Large intestine (tissue), 3 donors: ENCODE measurements at regions not wholly inside any gene's neighbourhood (a gene's known extent, or its start where the extent isn't known, plus 50 kb on each side); places are given as distances from the start of the nearest gene placed in this dataset.
A peak's percentile ranks its signal among the peaks of the same experiment; 100 is the strongest.

Experiments used
- DNase-seq, 2 donors: peaks; one replicate each; pipeline versions ENCODE4 v3.0.0 to v3.0.0-alpha.2; 2013
- H3K27ac ChIP-seq: one replicate; pipeline ENCODE4 v1.5.1; 2013; ENCODE audit warnings: low read length
- H3K27me3 ChIP-seq: 2 replicates; pipeline ENCODE4 v1.6.1; 2013; ENCODE audit warnings: low read length; ENCODE audit not compliant: control insufficient read depth, insufficient read depth
- H3K36me3 ChIP-seq: 2 replicates; pipeline ENCODE4 v1.6.1; 2013; ENCODE audit warnings: low read length; ENCODE audit not compliant: control insufficient read depth, insufficient read depth
- H3K4me1 ChIP-seq: one replicate; pipeline ENCODE4 v1.6.1; 2013; ENCODE audit warnings: low read length; ENCODE audit not compliant: control insufficient read depth, insufficient read depth
- H3K4me3 ChIP-seq: one replicate; pipeline ENCODE4 v1.5.1; 2013; ENCODE audit warnings: low read length
- H3K9me3 ChIP-seq: one replicate; pipeline ENCODE4 v1.6.1; 2013; ENCODE audit warnings: mild to moderate bottlenecking, low read depth, low read length, moderate library complexity; ENCODE audit not compliant: control insufficient read depth
- WGBS: methylation state at CpG from one replicate; pipeline ENCODE4 v1.1.5; 2013; ENCODE audit warnings: low lambda C conversion rate; ENCODE audit not compliant: insufficient coverage; 5-methylcytosine and 5-hydroxymethylcytosine counted together

DNA sequence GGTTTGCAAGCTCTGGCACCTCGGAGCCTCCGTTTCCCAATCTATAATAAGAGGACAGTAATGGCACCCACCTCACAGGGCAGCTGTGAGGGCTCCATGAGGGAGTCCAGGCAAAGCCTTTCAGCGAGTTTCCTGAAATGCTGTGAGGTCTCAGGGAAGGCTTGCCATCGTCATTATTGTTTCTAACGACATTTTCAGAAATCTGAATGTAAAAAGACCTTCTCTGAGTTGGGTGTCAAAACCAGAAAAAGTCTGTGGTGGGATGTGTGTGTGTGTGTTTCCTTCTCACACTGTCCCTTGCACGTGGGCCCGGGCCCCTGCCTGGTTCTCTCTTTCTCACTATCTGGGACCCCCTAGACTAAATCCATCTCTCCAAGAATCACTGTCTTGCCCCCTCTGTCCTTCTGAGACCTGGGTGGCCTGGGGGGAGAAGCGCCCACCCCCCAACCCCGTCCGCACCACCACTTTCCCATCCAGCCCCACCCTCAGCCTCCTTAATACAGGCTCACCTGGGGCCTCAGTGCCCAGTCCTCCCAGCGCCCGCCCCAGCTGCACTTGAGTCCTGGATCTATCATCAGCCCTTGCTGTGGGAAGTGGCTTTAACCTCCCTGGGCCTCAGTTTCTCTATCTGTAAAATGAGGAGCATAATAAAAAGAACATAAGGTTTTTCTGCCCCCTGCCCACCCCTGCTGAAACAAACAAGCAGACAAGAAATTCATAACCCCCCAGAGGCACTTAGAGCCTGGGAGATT lies 180.3 kb downstream of the C9orf50 start:
- H3K9me3 ChIP-seq, result peaks cover 4% of the 10 kb centered on the region
- H3K4me3 ChIP-seq, result no peak overlapping the region
- H3K27me3 ChIP-seq, result peaks cover 24% of the 10 kb centered on the region
- no CpG with 5 or more reads among the region's 12 CpGs for WGBS
- no peak for DNase-seq
- no peaks in the 10 kb centered on the region for H3K36me3 ChIP-seq
- H3K27ac ChIP-seq, result no peak overlapping the region
- H3K4me1 ChIP-seq, result peaks cover 38% of the 10 kb centered on the region

DNA sequence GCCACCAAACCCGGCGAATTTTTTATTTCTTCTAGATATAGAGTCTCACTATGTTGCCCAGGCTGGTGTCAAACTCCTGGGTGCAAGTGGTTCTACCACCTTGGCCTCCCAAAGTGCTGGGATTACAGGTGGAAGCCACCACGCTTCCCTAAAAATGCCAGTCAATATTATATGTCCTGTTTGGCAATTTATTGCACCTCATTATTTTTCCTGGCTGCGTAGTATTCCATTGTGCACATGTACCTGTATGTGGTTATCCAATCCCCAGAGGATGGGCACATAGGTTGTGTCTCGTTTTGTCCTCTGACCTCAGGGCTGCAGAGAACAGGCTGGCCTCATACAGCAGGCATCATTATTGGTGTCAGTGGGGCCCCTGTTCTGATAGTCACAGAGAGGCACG lies 181.7 kb downstream of the C9orf50 start:
- DNase-seq, result no peak

DNA sequence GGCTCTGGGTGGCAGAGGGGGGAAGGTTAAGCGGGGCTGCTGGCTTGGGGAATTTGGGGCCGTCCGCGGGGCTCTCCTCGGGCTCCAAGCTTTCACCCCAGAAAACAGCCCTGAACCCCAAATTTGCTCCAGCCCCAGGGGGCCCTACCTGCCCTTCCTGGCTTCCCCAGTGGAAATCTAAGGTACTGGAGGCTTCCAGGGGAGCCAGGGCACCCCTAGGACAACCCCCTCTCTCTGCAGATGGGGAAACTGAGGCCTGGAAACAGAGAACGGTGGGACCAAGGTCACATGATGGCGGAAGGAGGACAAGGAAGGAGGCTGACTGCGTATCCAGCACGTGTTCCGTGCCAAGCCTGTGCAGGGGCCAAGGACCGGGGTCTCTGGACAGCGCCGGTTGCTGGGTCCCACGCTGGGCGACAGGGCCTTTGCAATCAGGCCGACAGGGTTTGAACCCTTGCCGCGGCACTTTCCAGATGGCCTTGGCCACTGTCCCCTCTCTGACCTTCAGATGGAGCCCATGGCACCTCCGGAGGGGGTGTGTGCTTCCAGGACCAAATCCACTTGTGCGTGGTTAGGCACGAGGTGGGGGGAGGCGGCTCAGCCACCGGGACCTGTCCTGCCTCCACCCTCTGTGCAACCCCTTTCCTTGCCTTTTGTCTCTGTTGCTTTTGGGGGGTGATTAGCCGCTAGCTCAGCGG lies 183.1 kb downstream of the C9orf50 start:
- peak in 1 of 2 donors; percentile 59 for DNase-seq
- Histone ChIP-seq H3K27me3 (peaks cover 24% of the 10 kb centered on the region), H3K27ac (peak overlapping the region; percentile 40), H3K4me3 (peak overlapping the region; percentile 60), H3K36me3 (no peaks in the 10 kb centered on the region), H3K9me3 (peaks cover 4% of the 10 kb centered on the region), H3K4me1 (peaks cover 26% of the 10 kb centered on the region)
- WGBS, result no CpG with 5 or more reads among the region's 25 CpGs

More for the DNA sequence above, 181.7 kb downstream of the C9orf50 start:
- Histone ChIP-seq H3K4me1 (peaks cover 35% of the 10 kb centered on the region), H3K4me3 (no peak overlapping the region), H3K9me3 (peaks cover 4% of the 10 kb centered on the region), H3K27me3 (peaks cover 24% of the 10 kb centered on the region), H3K36me3 (no peaks in the 10 kb centered on the region), H3K27ac (no peak overlapping the region)
- no CpG with 5 or more reads among the region's 6 CpGs for WGBS

DNA sequence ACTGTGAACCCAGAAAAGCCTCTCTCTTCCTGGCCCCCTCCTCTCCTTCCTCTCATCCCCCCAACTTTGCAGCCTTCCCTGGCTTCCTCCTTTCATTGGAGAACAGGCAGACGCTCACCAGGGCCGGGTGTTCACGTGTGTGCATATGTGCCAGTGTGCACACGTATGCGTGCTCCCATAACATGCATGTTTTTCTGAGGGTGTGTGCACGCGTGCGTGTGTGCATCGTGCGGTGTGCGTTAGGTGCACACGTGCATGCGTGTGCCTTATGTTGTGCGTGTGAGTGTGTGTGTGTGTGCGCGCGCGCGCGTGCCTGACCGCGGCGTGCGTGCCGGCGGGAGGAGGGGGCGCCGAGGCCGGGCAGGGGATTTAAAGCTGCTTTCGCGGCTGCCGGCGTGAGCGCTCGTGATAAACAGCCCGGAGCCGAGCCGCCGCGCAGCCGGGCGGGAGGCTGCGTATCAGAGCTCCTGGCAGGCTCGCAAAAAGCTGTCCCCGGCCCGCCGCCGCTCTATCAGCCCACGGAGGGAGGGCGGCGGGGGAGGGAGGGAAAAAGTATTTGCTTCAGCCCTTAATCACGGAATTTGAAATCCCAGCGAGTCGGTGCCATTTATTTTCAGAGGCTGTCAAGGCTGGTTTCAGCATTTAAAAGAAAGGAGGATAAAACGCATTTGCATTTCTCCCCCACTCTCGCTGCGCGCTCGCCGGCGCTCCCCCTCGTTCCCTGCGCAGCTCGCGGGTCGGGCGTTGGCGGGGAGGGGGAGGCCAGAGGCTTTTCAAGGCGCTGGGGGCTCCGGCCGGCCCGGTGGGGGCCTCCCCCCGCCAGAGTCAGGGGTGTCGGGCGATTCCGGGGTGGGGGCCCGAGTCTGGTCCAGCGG lies 183.9 kb downstream of the C9orf50 start:
- H3K4me3 ChIP-seq, result peak overlapping the region; percentile 60
- peaks cover 24% of the 10 kb centered on the region for H3K27me3 ChIP-seq
- peak overlapping the region; percentile 40 for H3K27ac ChIP-seq
- DNase-seq, result peak in 1 of 2 donors; percentile 81
- H3K36me3 ChIP-seq, result no peaks in the 10 kb centered on the region
- WGBS, result 40% methylated on average over 2 of the region's 78 CpGs
- H3K4me1 ChIP-seq, result peaks cover 22% of the 10 kb centered on the region
- H3K9me3 ChIP-seq, result peaks cover 4% of the 10 kb centered on the region

DNA sequence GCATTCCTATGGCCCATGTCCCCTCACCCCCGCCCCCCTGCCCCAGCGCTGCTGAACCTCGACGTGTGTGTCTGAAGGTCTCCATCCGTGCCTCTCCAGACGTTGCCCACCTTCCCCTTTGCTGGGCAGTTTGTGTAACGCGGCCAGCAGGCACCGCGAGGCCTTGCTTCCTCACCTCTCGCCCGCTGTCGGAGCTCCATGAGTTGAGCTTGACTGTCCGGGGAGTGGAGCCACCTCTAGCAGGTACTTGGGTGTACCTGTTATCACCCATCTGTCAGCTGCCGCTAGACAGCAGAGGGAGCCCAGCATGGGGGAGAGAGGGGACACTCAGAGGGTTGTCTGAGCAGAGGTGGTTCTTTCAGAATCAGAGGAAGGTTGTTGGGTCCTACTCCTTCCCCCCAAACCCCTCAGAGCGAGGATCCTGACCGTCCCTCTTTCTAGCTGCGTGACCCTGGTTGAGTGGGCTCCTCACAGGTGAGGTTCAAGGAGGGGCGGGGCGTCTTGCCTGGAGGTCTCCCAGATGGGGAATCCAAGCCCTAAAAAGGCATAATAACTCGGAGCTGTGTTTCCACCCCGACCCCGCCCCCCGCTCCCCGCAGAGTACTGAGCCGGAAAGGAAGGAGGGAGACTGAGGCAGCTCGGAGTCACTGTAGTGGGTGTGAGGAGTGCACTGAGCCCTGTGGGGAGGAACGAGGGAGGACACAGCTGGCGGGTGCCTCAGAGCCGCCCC lies 184.7 kb downstream of the C9orf50 start:
- no peak for DNase-seq
- no peak overlapping the region for H3K27ac ChIP-seq
- no peak overlapping the region for H3K4me3 ChIP-seq
- H3K9me3 ChIP-seq, result peaks cover 4% of the 10 kb centered on the region
- H3K27me3 ChIP-seq, result peaks cover 24% of the 10 kb centered on the region
- H3K36me3 ChIP-seq, result no peaks in the 10 kb centered on the region
- H3K4me1 ChIP-seq, result peaks cover 20% of the 10 kb centered on the region
- WGBS, result no CpG with 5 or more reads among the region's 30 CpGs

DNA sequence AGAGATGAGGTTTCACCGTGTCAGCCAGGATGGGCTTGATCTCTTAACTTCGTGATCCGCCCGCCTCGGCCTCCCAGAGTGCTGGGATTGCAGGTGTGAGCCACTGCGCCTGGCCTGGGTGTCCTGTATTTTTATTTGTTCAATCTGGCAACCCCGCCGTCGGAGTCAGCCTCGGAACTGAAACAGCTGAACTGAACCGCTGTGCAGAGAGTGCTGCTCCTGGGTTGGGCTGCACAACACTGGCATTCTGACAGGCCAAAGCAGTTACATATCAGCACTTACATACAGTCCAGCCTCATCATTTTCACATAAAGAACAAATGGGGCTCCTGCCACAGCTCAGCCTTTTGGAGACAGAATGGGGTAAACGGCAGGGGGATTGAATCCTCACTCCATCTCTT lies 185.6 kb downstream of the C9orf50 start:
- Histone ChIP-seq H3K27ac (no peak overlapping the region), H3K36me3 (no peaks in the 10 kb centered on the region), H3K4me3 (no peak overlapping the region), H3K4me1 (peaks cover 20% of the 10 kb centered on the region), H3K9me3 (peaks cover 4% of the 10 kb centered on the region), H3K27me3 (peaks cover 24% of the 10 kb centered on the region)
- DNase-seq, result no peak
- no CpG with 5 or more reads among the region's 12 CpGs for WGBS

DNA sequence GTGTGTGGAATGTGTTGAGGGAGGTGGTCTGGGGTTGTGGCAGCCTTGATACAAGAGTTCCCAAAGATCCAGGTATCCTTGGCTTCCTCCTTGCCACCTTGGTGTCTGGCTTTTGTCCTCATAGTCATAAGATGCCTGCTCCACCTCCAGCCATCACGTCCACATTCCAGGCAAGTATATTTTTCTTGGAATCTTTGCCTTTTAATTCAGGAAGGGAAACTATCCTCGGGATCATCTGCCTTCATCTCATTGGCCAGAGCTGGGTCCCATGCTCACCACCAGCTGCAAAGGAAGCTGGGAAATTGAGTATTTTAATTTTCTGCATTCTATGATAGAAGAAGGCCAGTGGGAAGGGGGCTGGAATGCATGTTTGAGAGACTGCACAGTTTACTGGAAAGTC lies 186.7 kb downstream of the C9orf50 start:
- DNase-seq, result no peak
- Histone ChIP-seq H3K9me3 (peaks cover 4% of the 10 kb centered on the region), H3K27ac (no peak overlapping the region), H3K36me3 (no peaks in the 10 kb centered on the region), H3K27me3 (peaks cover 24% of the 10 kb centered on the region), H3K4me1 (peaks cover 20% of the 10 kb centered on the region), H3K4me3 (no peak overlapping the region)
- WGBS, result no CpG with 5 or more reads among the region's 2 CpGs

DNA sequence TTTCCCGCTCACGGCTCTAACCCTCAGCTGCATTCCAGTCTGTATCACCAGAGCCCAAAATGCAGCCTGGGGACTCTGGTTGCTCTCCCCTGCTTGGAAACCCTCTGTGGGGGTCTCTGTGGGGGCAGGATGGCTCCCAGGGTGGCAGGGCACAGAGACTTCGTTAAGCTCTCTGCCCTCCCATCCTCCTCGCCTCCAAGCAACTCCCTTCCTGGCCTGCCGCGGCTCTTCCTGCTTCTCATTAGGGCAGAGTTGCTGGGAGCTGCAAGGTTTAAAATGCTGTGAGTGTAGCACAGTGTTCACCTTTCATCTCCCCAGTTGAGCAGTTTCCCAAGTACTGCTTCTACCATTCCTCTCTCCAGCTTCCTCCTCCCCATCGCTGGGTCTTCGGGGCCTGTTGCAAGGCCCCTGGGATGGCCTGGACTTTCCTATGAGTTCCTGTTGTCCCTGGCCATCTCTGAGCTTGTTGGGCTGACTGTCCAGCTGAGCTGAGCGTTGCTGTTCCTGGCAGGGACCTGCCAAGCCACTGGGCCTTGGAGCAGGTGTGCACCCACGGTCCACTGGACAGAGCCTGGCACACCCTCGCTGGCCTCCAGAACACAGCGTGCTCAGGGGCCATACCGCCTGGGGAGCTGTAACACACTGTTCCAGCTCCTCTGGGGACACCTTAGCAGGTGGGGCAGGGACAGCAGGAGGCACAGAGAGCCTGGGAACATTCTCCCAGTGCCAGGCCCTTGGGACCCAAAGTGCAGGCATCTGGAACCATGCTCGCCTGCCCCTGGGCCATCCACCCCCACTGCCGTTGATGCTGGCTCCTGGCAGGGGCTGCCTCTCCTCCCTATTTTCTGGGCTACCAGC lies 188.4 kb downstream of the C9orf50 start:
- H3K9me3 ChIP-seq, result peaks cover 4% of the 10 kb centered on the region
- WGBS, result no CpG with 5 or more reads among the region's 15 CpGs
- H3K27me3 ChIP-seq, result peaks cover 10% of the 10 kb centered on the region
- no peak for DNase-seq
- H3K36me3 ChIP-seq, result no peaks in the 10 kb centered on the region
- H3K4me1 ChIP-seq, result peaks cover 7% of the 10 kb centered on the region
- no peak overlapping the region for H3K4me3 ChIP-seq
- no peak overlapping the region for H3K27ac ChIP-seq

DNA sequence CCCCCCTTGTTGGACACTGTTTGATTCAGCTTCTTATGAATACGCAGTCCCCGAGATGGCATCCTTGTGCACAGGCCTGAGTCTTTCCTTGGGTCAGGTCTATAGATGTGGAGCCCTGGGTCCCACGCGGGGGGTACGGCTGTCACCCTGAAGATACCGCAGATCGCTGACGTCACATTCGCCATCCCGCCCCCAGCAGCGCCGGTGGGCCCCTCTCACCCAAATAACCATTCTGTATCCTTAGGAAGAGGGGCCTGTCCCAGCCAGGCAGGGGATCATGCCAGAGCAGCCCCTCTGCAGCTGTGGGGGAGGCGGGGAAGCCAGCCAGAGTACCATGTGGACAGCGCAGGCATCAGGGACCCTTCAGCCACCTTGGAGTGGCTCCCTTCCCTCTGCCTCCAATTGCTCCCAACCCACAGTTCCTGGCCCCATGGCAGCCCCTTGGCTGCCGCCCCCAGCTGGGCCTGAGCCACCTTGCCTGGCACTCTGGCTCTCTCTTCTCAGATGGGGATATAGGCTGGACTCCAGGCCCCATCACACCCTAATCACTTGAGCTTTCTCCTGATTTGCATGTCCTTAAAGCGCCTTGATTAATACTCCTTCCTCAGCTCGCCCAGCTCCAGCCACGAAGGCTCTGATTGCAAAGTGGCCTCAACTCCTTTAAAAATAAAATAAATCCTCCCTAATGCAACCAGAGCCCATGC lies 189.8 kb downstream of the C9orf50 start:
- no CpG with 5 or more reads among the region's 18 CpGs for WGBS
- H3K36me3 ChIP-seq, result no peaks in the 10 kb centered on the region
- H3K27me3 ChIP-seq, result peaks cover 2% of the 10 kb centered on the region
- DNase-seq, result no peak
- H3K4me3 ChIP-seq, result no peak overlapping the region
- H3K4me1 ChIP-seq, result no peaks in the 10 kb centered on the region
- no peaks in the 10 kb centered on the region for H3K9me3 ChIP-seq
- H3K27ac ChIP-seq, result no peak overlapping the region
